Astrocyte (in vitro differentiated cells and primary cell): ENCODE measurements at regions not wholly inside any gene's neighbourhood (a gene's known extent, or its start where the extent isn't known, plus 50 kb on each side); places are given as distances from the start of the nearest gene placed in this dataset.

Experiments used
- DNase-seq: peaks from one replicate; pipeline ENCODE4 v3.0.0-alpha.2; 2010; ENCODE audit warnings: low read depth
- FAIRE-seq: peaks from 2 replicates; lab custom pipeline; 2011; peaks lifted over from hg19 to GRCh38; lab: Jason Lieb, UNC
- H2AFZ ChIP-seq: 2 replicates; pipeline ENCODE4 v1.6.0; 2012; ENCODE audit warnings: low read depth, low read length, inconsistent platforms
- H3K27ac ChIP-seq: 2 replicates; pipeline ENCODE4 v1.5.1; 2011; ENCODE audit warnings: low read depth, low read length, inconsistent platforms
- H3K27me3 ChIP-seq: 2 replicates; pipeline ENCODE4 v1.6.0; 2011; ENCODE audit warnings: low read length, inconsistent platforms; ENCODE audit not compliant: insufficient read depth
- H3K36me3 ChIP-seq: 2 replicates; pipeline ENCODE4 v1.5.1; 2011; ENCODE audit warnings: low read length, inconsistent platforms; ENCODE audit not compliant: insufficient read depth
- H3K4me1 ChIP-seq: 2 replicates; pipeline ENCODE4 v1.5.1; 2011; ENCODE audit warnings: low read length, inconsistent platforms; ENCODE audit not compliant: insufficient read depth
- H3K4me2 ChIP-seq: 2 replicates; pipeline ENCODE4 v1.6.0; 2012; ENCODE audit warnings: low read length, inconsistent platforms
- H3K4me3 ChIP-seq: 2 replicates; pipeline ENCODE4 v1.5.1; 2011; ENCODE audit warnings: low read depth, mild to moderate bottlenecking, low read length, inconsistent platforms; ENCODE audit not compliant: insufficient read depth
- H3K79me2 ChIP-seq: 2 replicates; pipeline ENCODE4 v1.6.0; 2012; ENCODE audit warnings: mild to moderate bottlenecking, low read length, inconsistent platforms; ENCODE audit not compliant: insufficient read depth
- H3K9ac ChIP-seq: 2 replicates; pipeline ENCODE4 v1.6.0; 2012; ENCODE audit warnings: mild to moderate bottlenecking, low read length, inconsistent platforms
- H3K9me3 ChIP-seq: 2 replicates; pipeline ENCODE4 v1.5.1; 2012; ENCODE audit warnings: low read depth, mild to moderate bottlenecking, low read length, inconsistent platforms; ENCODE audit not compliant: insufficient read depth
- H4K20me1 ChIP-seq: 2 replicates; pipeline ENCODE4 v1.6.0; 2012; ENCODE audit warnings: low read length, inconsistent platforms; ENCODE audit not compliant: insufficient read depth
- H3K27ac Mint-ChIP-seq: one replicate; pipeline ENCODE4 v1.8.0; 2021; ENCODE audit warnings: mild to moderate bottlenecking, mixed read lengths; ENCODE audit not compliant: unreplicated experiment
- H3K27me3 Mint-ChIP-seq: one replicate; pipeline ENCODE4 v1.8.0; 2021; ENCODE audit warnings: low read depth, mixed read lengths; ENCODE audit not compliant: unreplicated experiment
- H3K36me3 Mint-ChIP-seq: one replicate; pipeline ENCODE4 v1.8.0; 2021; ENCODE audit warnings: low read depth, mixed read lengths; ENCODE audit not compliant: unreplicated experiment
- H3K4me1 Mint-ChIP-seq: one replicate; pipeline ENCODE4 v1.8.0; 2021; ENCODE audit warnings: low read depth, mixed read lengths; ENCODE audit not compliant: unreplicated experiment
- H3K4me3 Mint-ChIP-seq: one replicate; pipeline ENCODE4 v1.8.0; 2021; ENCODE audit warnings: mild to moderate bottlenecking, moderate library complexity, mixed read lengths; ENCODE audit not compliant: unreplicated experiment
- H3K9me3 Mint-ChIP-seq: one replicate; pipeline ENCODE4 v1.8.0; 2021; ENCODE audit warnings: mild to moderate bottlenecking, mixed read lengths; ENCODE audit not compliant: unreplicated experiment
- CTCF ChIP-seq: IDR thresholded peaks from 2 replicates; pipeline ENCODE4 v1.5.1; 2011; ENCODE audit warnings: low read depth, mild to moderate bottlenecking, inconsistent platforms, low read length, moderate library complexity; ENCODE audit not compliant: insufficient read depth
- EZH2 ChIP-seq: IDR thresholded peaks from 2 replicates; pipeline ENCODE4 v1.6.1; 2012; ENCODE audit warnings: mild to moderate bottlenecking, low read length, inconsistent platforms; ENCODE audit not compliant: insufficient read depth

GRCh38 chr6:22699151-22699550 is 129.8 kb downstream of the HDGFL1 start:
- no peaks in the 10 kb centered on the region for H4K20me1 ChIP-seq
- FAIRE-seq (no peak), DNase-seq (no peak)
- H2AFZ ChIP-seq, result no peak overlapping the region
- peaks cover 4% of the 10 kb centered on the region for H3K4me1 Mint-ChIP-seq
- no peak overlapping the region for H3K4me3 ChIP-seq
- H3K4me3 Mint-ChIP-seq, result no peak overlapping the region
- no peaks in the 10 kb centered on the region for H3K9me3 ChIP-seq
- no peak overlapping the region for H3K27ac ChIP-seq
- no peak overlapping the region for H3K9ac ChIP-seq
- H3K79me2 ChIP-seq, result no peaks in the 10 kb centered on the region
- H3K27ac Mint-ChIP-seq, result no peak overlapping the region
- H3K4me2 ChIP-seq, result no peak overlapping the region
- no peaks in the 10 kb centered on the region for H3K27me3 Mint-ChIP-seq
- no peaks in the 10 kb centered on the region for H3K36me3 ChIP-seq
- H3K4me1 ChIP-seq, result no peaks in the 10 kb centered on the region
- no peak for TF ChIP-seq CTCF
- no peaks in the 10 kb centered on the region for H3K27me3 ChIP-seq
- H3K36me3 Mint-ChIP-seq, result no peaks in the 10 kb centered on the region
- no peaks in the 10 kb centered on the region for H3K9me3 Mint-ChIP-seq

- no peak for DNase-seq
Measured at GRCh38 chr6:22706651-22707050, 137.3 kb downstream of the HDGFL1 start.

GRCh38 chr6:22708469-22708868 is 139.1 kb downstream of the HDGFL1 start:
- Histone ChIP-seq H4K20me1 (no peaks in the 10 kb centered on the region), H3K4me1 (no peaks in the 10 kb centered on the region), H3K9me3 (no peaks in the 10 kb centered on the region), H3K4me3 (no peak overlapping the region), H3K4me2 (no peak overlapping the region), H3K27ac (no peak overlapping the region), H3K36me3 (no peaks in the 10 kb centered on the region), H2AFZ (no peak overlapping the region), H3K27me3 (no peaks in the 10 kb centered on the region), H3K79me2 (no peaks in the 10 kb centered on the region), H3K9ac (no peak overlapping the region)
- H3K9me3 Mint-ChIP-seq, result no peaks in the 10 kb centered on the region
- TF ChIP-seq EZH2 (no peak), CTCF (no peak)
- H3K27me3 Mint-ChIP-seq, result no peaks in the 10 kb centered on the region
- H3K36me3 Mint-ChIP-seq, result no peaks in the 10 kb centered on the region
- H3K27ac Mint-ChIP-seq, result no peak overlapping the region
- H3K4me3 Mint-ChIP-seq, result no peak overlapping the region
- no peak for DNase-seq
- FAIRE-seq, result no peak
- H3K4me1 Mint-ChIP-seq, result no peaks in the 10 kb centered on the region

More at GRCh38 chr6:22706651-22707050, 137.3 kb downstream of the HDGFL1 start:
- no peaks in the 10 kb centered on the region for H3K27me3 ChIP-seq
- no peak overlapping the region for H3K9ac ChIP-seq
- H3K9me3 ChIP-seq, result no peaks in the 10 kb centered on the region
- no peak overlapping the region for H3K27ac Mint-ChIP-seq
- no peak for FAIRE-seq
- H3K36me3 ChIP-seq, result no peaks in the 10 kb centered on the region
- no peak overlapping the region for H3K27ac ChIP-seq
- H3K4me3 Mint-ChIP-seq, result no peak overlapping the region
- no peak overlapping the region for H2AFZ ChIP-seq
- H4K20me1 ChIP-seq, result no peaks in the 10 kb centered on the region
- H3K4me2 ChIP-seq, result no peak overlapping the region
- TF ChIP-seq CTCF (no peak), EZH2 (no peak)
- H3K4me1 Mint-ChIP-seq, result no peaks in the 10 kb centered on the region
- no peaks in the 10 kb centered on the region for H3K4me1 ChIP-seq
- no peak overlapping the region for H3K4me3 ChIP-seq
- H3K79me2 ChIP-seq, result no peaks in the 10 kb centered on the region
- H3K27me3 Mint-ChIP-seq, result no peaks in the 10 kb centered on the region
- H3K9me3 Mint-ChIP-seq, result no peaks in the 10 kb centered on the region
- H3K36me3 Mint-ChIP-seq, result no peaks in the 10 kb centered on the region
